K562 (cell line): ENCODE measurements at regions not wholly inside any gene's neighbourhood (a gene's known extent, or its start where the extent isn't known, plus 50 kb on each side); places are given as distances from the start of the nearest gene placed in this dataset.

Experiments
- ATAC-seq: fragments of 200-7000 bp; cut with Tn5 transposase; 3 replicates; pipeline ENCODE4 v1.9.1; 2020; ENCODE audit warnings: moderate library complexity
- BruUV-seq: library from RNA; stranded (reverse); fragments of 400-500 nt; replicated peaks from 2 replicates; lab custom pipeline; 2021; lab: Mats Ljungman, UMichigan
- CTCF ChIA-PET: fragments of 300-600 bp; formaldehyde crosslinking; extraction: SDS; loops from one replicate; lab custom pipeline; 2021; ENCODE audit warnings: low intra/inter-chr PET ratio; lab: Yijun Ruan, JAX
- POLR2A ChIA-PET: fragments of 300-600, 350-650 bp; sonication (Branson Sonifier 250); formaldehyde crosslinking; extraction: SDS; loops from one replicate; lab custom pipeline; 2021; ENCODE audit warnings: antibody characterized with exemption, inconsistent platforms; lab: Yijun Ruan, JAX
- DNase-seq, 4 experiments: peaks; one replicate each; pipeline versions ENCODE4 v3.0.0 to v3.0.0-alpha.2; 2011 to 2018; ENCODE audit warnings: low spot score in 3 of 4, mixed read lengths in 3 of 4; ENCODE audit errors: extremely low read depth in 1 of 4
- FAIRE-seq: peaks from 2 replicates; lab custom pipeline; 2011; peaks lifted over from hg19 to GRCh38; lab: Jason Lieb, UNC
- H2AFZ ChIP-seq: 2 replicates; pipeline ENCODE4 v1.6.0; 2011; ENCODE audit warnings: low read depth, low read length, control low read depth, inconsistent platforms
- H3K27ac ChIP-seq: fragments of 200-600 bp; 3 replicates; pipeline ENCODE4 v1.8.0; 2011; ENCODE audit warnings: low read depth, mild to moderate bottlenecking, control low read depth, inconsistent platforms, low read length, moderate library complexity, mixed read lengths; ENCODE audit errors: extremely low read depth
- H3K27me3 ChIP-seq, 2 experiments: fragments of 300-600 bp in 1 of 2; 2 replicates in 1 of 2; 3 replicates in 1 of 2; pipeline versions ENCODE4 v1.6.0 to v1.8.0; 2011; ENCODE audit warnings: inconsistent platforms in 2 of 2, low read length in 2 of 2, mild to moderate bottlenecking in 1 of 2, mixed read lengths in 1 of 2, moderate library complexity in 1 of 2; ENCODE audit not compliant: control insufficient read depth in 2 of 2, insufficient read depth in 2 of 2
- H3K36me3 ChIP-seq: fragments of 300-600 bp; 3 replicates; pipeline ENCODE4 v1.8.0; 2011; ENCODE audit warnings: mild to moderate bottlenecking, low read length, inconsistent platforms; ENCODE audit not compliant: control insufficient read depth, insufficient read depth
- H3K4me1 ChIP-seq, 2 experiments: fragments of 200-600 bp in 1 of 2; replicated peaks in 1 of 2; 2 replicates in 1 of 2; 3 replicates in 1 of 2; pipeline versions ENCODE4 v1.5.1 to v1.8.0; 2011; ENCODE audit warnings: inconsistent platforms in 2 of 2, low read length in 2 of 2, mild to moderate bottlenecking in 1 of 2, mixed read lengths in 1 of 2, moderate library complexity in 1 of 2; ENCODE audit not compliant: control insufficient read depth in 2 of 2, insufficient read depth in 2 of 2
- H3K4me2 ChIP-seq: 2 replicates; pipeline ENCODE4 v1.6.1; 2011; ENCODE audit warnings: low read length, control low read depth, inconsistent platforms, mixed read lengths; ENCODE audit not compliant: insufficient read depth
- H3K4me3 ChIP-seq: fragments of 200-600 bp; sonication (generic), shearing (Covaris generic); 2 replicates; pipeline ENCODE4 v1.5.1; 2016; ENCODE audit warnings: control low read depth, inconsistent platforms
- H3K79me2 ChIP-seq: fragments of 200-600 bp; 3 replicates; pipeline ENCODE4 v1.8.0; 2011; ENCODE audit warnings: low read length, inconsistent platforms; ENCODE audit not compliant: control insufficient read depth, insufficient read depth
- H3K9ac ChIP-seq, 2 experiments: 2 replicates each; pipeline versions ENCODE4 v1.6.0 to v1.6.1; 2011; ENCODE audit warnings: low read depth in 2 of 2, low read length in 2 of 2, control low read depth in 1 of 2, inconsistent platforms in 1 of 2, mild to moderate bottlenecking in 1 of 2, mixed read lengths in 1 of 2; ENCODE audit not compliant: insufficient read depth in 1 of 2
- H3K9me1 ChIP-seq: one replicate; pipeline ENCODE4 v1.6.0; 2011; ENCODE audit warnings: inconsistent platforms, mild to moderate bottlenecking, low read length, moderate library complexity; ENCODE audit not compliant: control insufficient read depth, insufficient read depth
- H3K9me3 ChIP-seq: replicated peaks from 2 replicates; pipeline ENCODE4 v1.5.1; 2011; ENCODE audit warnings: low read depth, low read length, inconsistent platforms; ENCODE audit not compliant: control insufficient read depth, insufficient read depth
- H4K20me1 ChIP-seq: replicated peaks from 2 replicates; pipeline ENCODE4 v1.6.1; 2011; ENCODE audit warnings: low read length, inconsistent platforms, mixed read lengths; ENCODE audit not compliant: control insufficient read depth, insufficient read depth
- AFF4 ChIP-seq: sonication (generic); formaldehyde crosslinking; IDR thresholded peaks from 2 replicates; pipeline ENCODE4 v1.8.0; 2023; ENCODE audit warnings: mild to moderate bottlenecking, missing genetic modification reagents
- BCOR ChIP-seq: fragments of 450-650 bp; IDR thresholded peaks from 2 replicates; pipeline ENCODE4 v1.6.1; 2016
- BRD9 ChIP-seq: fragments of 450-650 bp; IDR thresholded peaks from 2 replicates; pipeline ENCODE4 v1.6.1; 2018; ENCODE audit warnings: low read depth; ENCODE audit not compliant: partially characterized antibody
- CEBPZ ChIP-seq: fragments of 150-350 bp; IDR thresholded peaks from 2 replicates; pipeline ENCODE4 v1.6.1; 2014; ENCODE audit warnings: low read depth, mild to moderate bottlenecking, low read length, borderline replicate concordance
- POLR2A ChIP-seq: fragments of 450-650 bp; conservative IDR thresholded peaks from 2 replicates; pipeline ENCODE4 v1.6.1; 2016
- PTTG1 ChIP-seq: fragments of 450-650 bp; IDR thresholded peaks from 2 replicates; pipeline ENCODE4 v1.6.1; 2016; ENCODE audit warnings: low read depth, mild to moderate bottlenecking, missing genetic modification characterization, missing compliant biosample characterization
- SMARCA4 ChIP-seq: fragments of 450-650 bp; IDR thresholded peaks from 2 replicates; pipeline ENCODE4 v1.6.1; 2016
- SMARCA5 ChIP-seq: fragments of 450-650 bp; IDR thresholded peaks from 2 replicates; pipeline ENCODE4 v1.6.1; 2016
- SRSF3 ChIP-seq: fragments of 200-400 bp; formaldehyde crosslinking; IDR thresholded peaks from 2 replicates; pipeline ENCODE4 v1.6.1; 2016; ENCODE audit warnings: mild to moderate bottlenecking, low read length, moderate library complexity; ENCODE audit not compliant: insufficient read depth
- ZC3H8 ChIP-seq: fragments of 450-650 bp; IDR thresholded peaks from 2 replicates; pipeline ENCODE4 v1.6.1; 2017
- ZFP91 ChIP-seq: sonication (generic); formaldehyde crosslinking; IDR thresholded peaks from 2 replicates; pipeline ENCODE4 v1.8.0; 2022; ENCODE audit warnings: mild to moderate bottlenecking, missing genetic modification reagents
- WGBS: fragments of 100-300 bp; shearing (Covaris generic); methylation state at CpG from one replicate; pipeline ENCODE4 v1.1.6; 2016; ENCODE audit warnings: low coverage, mixed read lengths; ENCODE audit not compliant: insufficient coverage; ENCODE audit errors: missing lambda C conversion rate; 5-methylcytosine and 5-hydroxymethylcytosine counted together
- in situ Hi-C: fragments of 300-500 bp; cut with MboI; formaldehyde crosslinking; loops from 4 replicates; pipeline ENCODE4 v1.15.0; 2018; ENCODE audit warnings: inconsistent platforms, mixed read lengths
- intact Hi-C: fragments of 100-400 bp; cut with micrococcal nuclease; formaldehyde crosslinking; loops from 2 replicates; pipeline ENCODE4 v1.14.2; 2022
- TF ChIP-seq, protein P1 (sequence below), 2 experiments: fragments of 150-350 bp in 1 of 2; IDR thresholded peaks; 2 replicates each; pipeline ENCODE4 v1.6.1; 2012 to 2016; ENCODE audit warnings: low read depth in 2 of 2, low read length in 2 of 2, mild to moderate bottlenecking in 1 of 2, moderate library complexity in 1 of 2

DNA sequence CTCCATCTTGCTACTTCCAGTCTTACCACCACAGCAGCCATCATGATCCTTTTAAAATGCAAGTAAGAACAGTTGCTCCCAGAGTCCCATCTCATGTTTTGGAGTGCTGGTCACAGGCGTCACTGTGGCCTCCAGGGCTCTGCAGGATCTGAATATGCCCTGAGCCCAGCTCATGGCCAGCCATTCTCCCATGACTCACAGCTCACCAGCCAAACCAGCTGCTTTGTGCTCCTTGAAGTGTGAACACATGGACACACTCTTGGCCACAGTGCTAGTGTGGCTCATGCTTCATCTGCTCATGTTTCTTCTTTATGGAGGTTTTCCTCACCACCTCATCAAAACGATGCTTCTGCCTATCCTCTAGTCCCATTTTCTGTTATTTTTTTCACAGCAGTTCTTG, 466.5 kb downstream of the UQCRFS1 start:
- 0% methylated on average over 2 of the region's 2 CpGs for WGBS
- Histone ChIP-seq H3K9me1 (no peaks in the 10 kb centered on the region), H3K79me2 (no peaks in the 10 kb centered on the region), H3K9me3 (no peaks in the 10 kb centered on the region), H3K4me1 (no peaks in the 10 kb centered on the region), H3K9ac (no peak overlapping the region), H3K36me3 (no peaks in the 10 kb centered on the region), H2AFZ (no peak overlapping the region), H3K4me3 (no peak overlapping the region), H3K27ac (no peak overlapping the region), H3K4me2 (no peak overlapping the region), H4K20me1 (no peaks in the 10 kb centered on the region), H3K27me3 (no peaks in the 10 kb centered on the region)
- DNase-seq (no peak), FAIRE-seq (no peak), ATAC-seq (no peak)
- in situ Hi-C loops, result loop anchor here (25.0 kb wide), 1 partner anchor 841 kb away; no protein-coding TSS in a partner anchor
- BruUV-seq, result no TSS peak
- ChIA-PET CTCF (no interaction called here), POLR2A (no interaction called here)
- intact Hi-C loops, result no loop called here
- no peak for TF ChIP-seq POLR2A
- no peak for TF ChIP-seq ZC3H8
- TF ChIP-seq ZFP91 (CRISPR knock-in tag), result no peak
- no peak for TF ChIP-seq SMARCA5
- no peak for TF ChIP-seq BCOR
- TF ChIP-seq CEBPZ, result no peak
- TF ChIP-seq AFF4 (CRISPR knock-in tag), result no peak
- TF ChIP-seq SRSF3, result no peak
- TF ChIP-seq SMARCA4, result no peak
- no peak for TF ChIP-seq BRD9
- TF ChIP-seq, protein P1, sequence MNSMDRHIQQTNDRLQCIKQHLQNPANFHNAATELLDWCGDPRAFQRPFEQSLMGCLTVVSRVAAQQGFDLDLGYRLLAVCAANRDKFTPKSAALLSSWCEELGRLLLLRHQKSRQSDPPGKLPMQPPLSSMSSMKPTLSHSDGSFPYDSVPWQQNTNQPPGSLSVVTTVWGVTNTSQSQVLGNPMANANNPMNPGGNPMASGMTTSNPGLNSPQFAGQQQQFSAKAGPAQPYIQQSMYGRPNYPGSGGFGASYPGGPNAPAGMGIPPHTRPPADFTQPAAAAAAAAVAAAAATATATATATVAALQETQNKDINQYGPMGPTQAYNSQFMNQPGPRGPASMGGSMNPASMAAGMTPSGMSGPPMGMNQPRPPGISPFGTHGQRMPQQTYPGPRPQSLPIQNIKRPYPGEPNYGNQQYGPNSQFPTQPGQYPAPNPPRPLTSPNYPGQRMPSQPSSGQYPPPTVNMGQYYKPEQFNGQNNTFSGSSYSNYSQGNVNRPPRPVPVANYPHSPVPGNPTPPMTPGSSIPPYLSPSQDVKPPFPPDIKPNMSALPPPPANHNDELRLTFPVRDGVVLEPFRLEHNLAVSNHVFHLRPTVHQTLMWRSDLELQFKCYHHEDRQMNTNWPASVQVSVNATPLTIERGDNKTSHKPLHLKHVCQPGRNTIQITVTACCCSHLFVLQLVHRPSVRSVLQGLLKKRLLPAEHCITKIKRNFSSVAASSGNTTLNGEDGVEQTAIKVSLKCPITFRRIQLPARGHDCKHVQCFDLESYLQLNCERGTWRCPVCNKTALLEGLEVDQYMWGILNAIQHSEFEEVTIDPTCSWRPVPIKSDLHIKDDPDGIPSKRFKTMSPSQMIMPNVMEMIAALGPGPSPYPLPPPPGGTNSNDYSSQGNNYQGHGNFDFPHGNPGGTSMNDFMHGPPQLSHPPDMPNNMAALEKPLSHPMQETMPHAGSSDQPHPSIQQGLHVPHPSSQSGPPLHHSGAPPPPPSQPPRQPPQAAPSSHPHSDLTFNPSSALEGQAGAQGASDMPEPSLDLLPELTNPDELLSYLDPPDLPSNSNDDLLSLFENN (IDR thresholded peaks at IDR 0.05; ENCODE audit: low read depth in 2 of 2, low read length in 2 of 2), result no peak
- no peak for TF ChIP-seq PTTG1 (tag)
